ENCODE measurements at regions not wholly inside any gene's neighbourhood (a gene's known extent, or its start where the extent isn't known, plus 50 kb on each side); places are given as distances from the start of the nearest gene placed in this dataset.
"Not testable (repeated sequence)": the region's sequence is repeated elsewhere in the genome, so short reads cannot be mapped to it uniquely, and the experiment has no call there.

GRCh38 chr13:19123502-19123901 lies 58.1 kb downstream of the TUBA3C start:
- no peak overlapping the region for H3K4me3 ChIP-seq (ENCODE audit: low read length)
- peaks cover under 1% of the 10 kb centered on the region for H3K9me3 ChIP-seq (ENCODE audit: control insufficient read depth, insufficient read depth, low read length)
- peaks cover 12 to 17% of the 10 kb centered on the region in 2 donors for H3K9me3 Mint-ChIP-seq
- no peak overlapping the region for H3K4me3 Mint-ChIP-seq
- no peak for TF ChIP-seq CTCF (IDR thresholded peaks at IDR 0.05)
- intact Hi-C loops (cut with micrococcal nuclease), result no loop called here
- no peaks in the 10 kb centered on the region for H3K27me3 ChIP-seq (ENCODE audit: control insufficient read depth, insufficient read depth, low read length)
- H3K36me3 Mint-ChIP-seq, result no peaks in the 10 kb centered on the region
- H3K27ac Mint-ChIP-seq, result no peak overlapping the region
- no peaks in the 10 kb centered on the region for H3K27me3 Mint-ChIP-seq (ENCODE audit: low read depth in 2 of 2)
- DNase-seq (no peak), ATAC-seq (no peak)
- H3K4me1 Mint-ChIP-seq, result no peaks in the 10 kb centered on the region
- no peak overlapping the region for H3K27ac ChIP-seq (ENCODE audit: low read length)
- H3K4me1 ChIP-seq (ENCODE audit: control insufficient read depth, insufficient read depth, low read length), result no peaks in the 10 kb centered on the region
- WGBS (ENCODE audit: insufficient coverage), result no CpG with 5 or more reads among the region's 1 CpG
- H3K36me3 ChIP-seq (ENCODE audit: control insufficient read depth, insufficient read depth, low read length), result no peaks in the 10 kb centered on the region

GRCh38 chr13:19117913-19118739 lies 63.5 kb downstream of the TUBA3C start:
- Histone ChIP-seq H3K36me3 (ENCODE audit: control insufficient read depth, insufficient read depth, low read length) (no peaks in the 10 kb centered on the region), H3K9me3 (ENCODE audit: control insufficient read depth, insufficient read depth, low read length) (peaks cover 8% of the 10 kb centered on the region), H3K27ac (ENCODE audit: low read length) (no peak overlapping the region), H3K4me3 (ENCODE audit: low read length) (no peak overlapping the region), H3K4me1 (ENCODE audit: control insufficient read depth, insufficient read depth, low read length) (no peaks in the 10 kb centered on the region), H3K27me3 (ENCODE audit: control insufficient read depth, insufficient read depth, low read length) (no peaks in the 10 kb centered on the region)
- Mint-ChIP-seq H3K27ac (no peak overlapping the region), H3K36me3 (no peaks in the 10 kb centered on the region), H3K27me3 (ENCODE audit: low read depth in 2 of 2) (no peaks in the 10 kb centered on the region), H3K4me3 (no peak overlapping the region), H3K9me3 (peaks cover 11 to 17% of the 10 kb centered on the region in 2 donors), H3K4me1 (no peaks in the 10 kb centered on the region)
- no peak for ATAC-seq
- DNase-seq, result no peak
- 89% methylated on average over 32 of the region's 32 CpGs for WGBS (ENCODE audit: insufficient coverage)
- intact Hi-C loops (cut with micrococcal nuclease), result no loop called here
- no peak for TF ChIP-seq CTCF (IDR thresholded peaks at IDR 0.05)

GRCh38 chr13:19109225-19109624 lies 72.4 kb downstream of the TUBA3C start:
- H3K27ac Mint-ChIP-seq; H3K27me3 ChIP-seq (ENCODE audit: control insufficient read depth, insufficient read depth, low read length); H3K36me3 ChIP-seq (ENCODE audit: control insufficient read depth, insufficient read depth, low read length); H3K4me3 Mint-ChIP-seq; intact Hi-C loops (cut with micrococcal nuclease); H3K27me3 Mint-ChIP-seq (ENCODE audit: low read depth in 2 of 2); H3K27ac ChIP-seq (ENCODE audit: low read length); DNase-seq; H3K4me3 ChIP-seq (ENCODE audit: low read length); H3K9me3 Mint-ChIP-seq; H3K36me3 Mint-ChIP-seq; H3K4me1 ChIP-seq (ENCODE audit: control insufficient read depth, insufficient read depth, low read length); H3K9me3 ChIP-seq (ENCODE audit: control insufficient read depth, insufficient read depth, low read length); ATAC-seq; H3K4me1 Mint-ChIP-seq: not testable (repeated sequence)
- WGBS (ENCODE audit: insufficient coverage), result 54% methylated on average over 29 of the region's 29 CpGs

GRCh38 chr13:19103140-19103539 lies 78.5 kb downstream of the TUBA3C start:
- no peak for TF ChIP-seq CTCF (IDR thresholded peaks at IDR 0.05)
- Histone ChIP-seq H3K27me3 (ENCODE audit: control insufficient read depth, insufficient read depth, low read length) (no peaks in the 10 kb centered on the region), H3K9me3 (ENCODE audit: control insufficient read depth, insufficient read depth, low read length) (no peaks in the 10 kb centered on the region), H3K4me1 (ENCODE audit: control insufficient read depth, insufficient read depth, low read length) (no peaks in the 10 kb centered on the region), H3K27ac (ENCODE audit: low read length) (no peak overlapping the region), H3K36me3 (ENCODE audit: control insufficient read depth, insufficient read depth, low read length) (no peaks in the 10 kb centered on the region), H3K4me3 (ENCODE audit: low read length) (no peak overlapping the region)
- no peaks in the 10 kb centered on the region for H3K36me3 Mint-ChIP-seq
- H3K4me1 Mint-ChIP-seq, result no peaks in the 10 kb centered on the region
- no peak overlapping the region for H3K27ac Mint-ChIP-seq
- H3K27me3 Mint-ChIP-seq (ENCODE audit: low read depth in 2 of 2), result no peaks in the 10 kb centered on the region
- H3K4me3 Mint-ChIP-seq, result no peak overlapping the region
- H3K9me3 Mint-ChIP-seq, result peaks cover 2 to 8% of the 10 kb centered on the region in 2 donors
- DNase-seq (no peak), ATAC-seq (no peak)
- intact Hi-C loops (cut with micrococcal nuclease), result no loop called here

Measured in natural killer cell (primary cell).